ENCODE measurements at regions not wholly inside any gene's neighbourhood (a gene's known extent, or its start where the extent isn't known, plus 50 kb on each side); places are given as distances from the start of the nearest gene placed in this dataset.

- TF ChIP-seq EZH2 (IDR thresholded peaks at IDR 0.05) (no peak), CTCF (IDR thresholded peaks at IDR 0.05 in 2 of 3, conservative IDR thresholded peaks at IDR 0.05 in 1 of 3; ENCODE audit: borderline replicate concordance in 1 of 3, insufficient read depth in 1 of 3, low read depth in 2 of 3, low read length in 2 of 3) (no peak), EZH2phosphoT487 (IDR thresholded peaks at IDR 0.05; ENCODE audit: borderline replicate concordance) (no peak), YY1 (IDR thresholded peaks at IDR 0.05; ENCODE audit: extremely low read depth, insufficient replicate concordance, low read depth, low read length) (no peak), ZFX (IDR thresholded peaks at IDR 0.05) (no peak), ZNF274 (IDR thresholded peaks at IDR 0.05; ENCODE audit: low read depth, low read length) (no peak), POLR2AphosphoS5 (IDR thresholded peaks at IDR 0.05; ENCODE audit: low read depth, low read length) (no peak), CEBPB (IDR thresholded peaks at IDR 0.05; ENCODE audit: low read depth) (no peak), RAD21 (IDR thresholded peaks at IDR 0.05; ENCODE audit: low read depth) (no peak), POLR2A (IDR thresholded peaks at IDR 0.05; ENCODE audit: borderline replicate concordance, extremely low read depth, insufficient read depth, insufficient read length) (no peak), MAX (IDR thresholded peaks at IDR 0.05) (no peak), SRF (IDR thresholded peaks at IDR 0.05; ENCODE audit: low read depth) (no peak), JUND (IDR thresholded peaks at IDR 0.05) (no peak)
- TF ChIP-seq, protein P1, sequence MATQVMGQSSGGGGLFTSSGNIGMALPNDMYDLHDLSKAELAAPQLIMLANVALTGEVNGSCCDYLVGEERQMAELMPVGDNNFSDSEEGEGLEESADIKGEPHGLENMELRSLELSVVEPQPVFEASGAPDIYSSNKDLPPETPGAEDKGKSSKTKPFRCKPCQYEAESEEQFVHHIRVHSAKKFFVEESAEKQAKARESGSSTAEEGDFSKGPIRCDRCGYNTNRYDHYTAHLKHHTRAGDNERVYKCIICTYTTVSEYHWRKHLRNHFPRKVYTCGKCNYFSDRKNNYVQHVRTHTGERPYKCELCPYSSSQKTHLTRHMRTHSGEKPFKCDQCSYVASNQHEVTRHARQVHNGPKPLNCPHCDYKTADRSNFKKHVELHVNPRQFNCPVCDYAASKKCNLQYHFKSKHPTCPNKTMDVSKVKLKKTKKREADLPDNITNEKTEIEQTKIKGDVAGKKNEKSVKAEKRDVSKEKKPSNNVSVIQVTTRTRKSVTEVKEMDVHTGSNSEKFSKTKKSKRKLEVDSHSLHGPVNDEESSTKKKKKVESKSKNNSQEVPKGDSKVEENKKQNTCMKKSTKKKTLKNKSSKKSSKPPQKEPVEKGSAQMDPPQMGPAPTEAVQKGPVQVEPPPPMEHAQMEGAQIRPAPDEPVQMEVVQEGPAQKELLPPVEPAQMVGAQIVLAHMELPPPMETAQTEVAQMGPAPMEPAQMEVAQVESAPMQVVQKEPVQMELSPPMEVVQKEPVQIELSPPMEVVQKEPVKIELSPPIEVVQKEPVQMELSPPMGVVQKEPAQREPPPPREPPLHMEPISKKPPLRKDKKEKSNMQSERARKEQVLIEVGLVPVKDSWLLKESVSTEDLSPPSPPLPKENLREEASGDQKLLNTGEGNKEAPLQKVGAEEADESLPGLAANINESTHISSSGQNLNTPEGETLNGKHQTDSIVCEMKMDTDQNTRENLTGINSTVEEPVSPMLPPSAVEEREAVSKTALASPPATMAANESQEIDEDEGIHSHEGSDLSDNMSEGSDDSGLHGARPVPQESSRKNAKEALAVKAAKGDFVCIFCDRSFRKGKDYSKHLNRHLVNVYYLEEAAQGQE (IDR thresholded peaks at IDR 0.05; ENCODE audit: low read depth) = no peak
Measured at GRCh38 chr2:242098034-242098433, 228.5 kb downstream of the RTP5 start.
